Esophagus squamous epithelium (tissue), 4 donors: ENCODE measurements at regions not wholly inside any gene's neighbourhood (a gene's known extent, or its start where the extent isn't known, plus 50 kb on each side); places are given as distances from the start of the nearest gene placed in this dataset.

Experiments used
- POLR2A ChIP-seq, 4 donors: fragments of 450-650 bp; IDR thresholded peaks; one replicate each; pipeline ENCODE4 v1.6.1; 2017; ENCODE audit warnings: antibody characterized with exemption in 4 of 4, mild to moderate bottlenecking in 4 of 4, moderate library complexity in 3 of 4
- TF ChIP-seq, protein P1 (sequence below), 6 experiments: fragments of 450-650 bp in 4 of 6; fragments of 200-600 bp in 2 of 6; sonication (generic) in 2 of 6; IDR thresholded peaks; one replicate each; pipeline ENCODE4 v1.5.1; 2016 to 2019; ENCODE audit warnings: antibody characterized with exemption in 6 of 6, mild to moderate bottlenecking in 4 of 6, moderate library complexity in 4 of 6

DNA sequence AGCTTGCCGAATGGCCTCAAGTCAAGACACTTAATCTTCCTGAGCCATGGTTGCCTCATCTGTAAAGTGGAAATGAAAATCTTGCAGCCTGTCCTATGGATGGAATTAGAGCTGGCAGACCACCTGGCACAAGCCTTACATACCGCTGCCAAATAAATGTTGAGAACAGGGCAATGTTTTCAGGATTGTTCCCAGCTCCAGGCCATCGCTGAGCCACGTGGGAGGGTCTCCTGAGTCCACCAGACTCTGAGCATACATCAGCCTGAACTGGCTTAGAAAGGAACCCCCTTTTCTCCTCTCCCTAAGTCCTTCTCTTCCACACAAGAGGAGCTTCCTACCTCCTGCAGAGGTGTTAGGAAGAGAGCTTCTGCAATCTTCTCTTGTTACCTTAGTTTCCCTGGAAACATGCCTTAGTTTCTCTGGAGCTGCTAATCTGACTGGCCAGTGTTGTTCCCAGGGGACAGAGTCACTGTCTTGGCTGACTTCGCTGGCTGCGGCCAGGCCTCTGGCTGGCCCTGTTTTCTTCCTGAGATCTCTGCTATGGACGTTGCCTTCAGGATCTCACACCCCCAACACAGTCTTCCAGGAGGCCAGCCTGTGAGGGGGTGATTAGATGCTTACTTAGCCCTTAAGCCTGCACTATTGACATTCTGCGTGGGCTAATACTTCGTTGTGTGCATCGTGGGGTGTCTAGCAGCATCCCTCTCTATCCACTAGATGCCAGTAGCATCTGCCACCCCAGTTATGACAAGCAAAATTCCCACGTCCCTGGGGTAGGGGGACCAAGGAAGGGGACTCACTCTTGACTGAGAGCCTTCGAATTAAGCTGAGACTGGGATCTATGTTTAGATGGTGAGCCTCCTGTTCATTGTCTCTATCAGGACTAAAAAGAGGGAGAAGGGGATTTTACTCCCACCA is 62.2 kb downstream of the BOD1 start:
- TF ChIP-seq, protein P1, sequence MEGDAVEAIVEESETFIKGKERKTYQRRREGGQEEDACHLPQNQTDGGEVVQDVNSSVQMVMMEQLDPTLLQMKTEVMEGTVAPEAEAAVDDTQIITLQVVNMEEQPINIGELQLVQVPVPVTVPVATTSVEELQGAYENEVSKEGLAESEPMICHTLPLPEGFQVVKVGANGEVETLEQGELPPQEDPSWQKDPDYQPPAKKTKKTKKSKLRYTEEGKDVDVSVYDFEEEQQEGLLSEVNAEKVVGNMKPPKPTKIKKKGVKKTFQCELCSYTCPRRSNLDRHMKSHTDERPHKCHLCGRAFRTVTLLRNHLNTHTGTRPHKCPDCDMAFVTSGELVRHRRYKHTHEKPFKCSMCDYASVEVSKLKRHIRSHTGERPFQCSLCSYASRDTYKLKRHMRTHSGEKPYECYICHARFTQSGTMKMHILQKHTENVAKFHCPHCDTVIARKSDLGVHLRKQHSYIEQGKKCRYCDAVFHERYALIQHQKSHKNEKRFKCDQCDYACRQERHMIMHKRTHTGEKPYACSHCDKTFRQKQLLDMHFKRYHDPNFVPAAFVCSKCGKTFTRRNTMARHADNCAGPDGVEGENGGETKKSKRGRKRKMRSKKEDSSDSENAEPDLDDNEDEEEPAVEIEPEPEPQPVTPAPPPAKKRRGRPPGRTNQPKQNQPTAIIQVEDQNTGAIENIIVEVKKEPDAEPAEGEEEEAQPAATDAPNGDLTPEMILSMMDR (IDR thresholded peaks at IDR 0.05), result no peak
- TF ChIP-seq POLR2A (IDR thresholded peaks at IDR 0.05), result no peak
